ENCODE measurements at regions not wholly inside any gene's neighbourhood (a gene's known extent, or its start where the extent isn't known, plus 50 kb on each side); places are given as distances from the start of the nearest gene placed in this dataset.
"Not testable (repeated sequence)": the region's sequence is repeated elsewhere in the genome, so short reads cannot be mapped to it uniquely, and the experiment has no call there.

GRCh38 chr13:63843766-63844699 lies 2428.4 kb upstream of the PCDH20 start:
- H3K9me3 ChIP-seq: no peaks in the 10 kb centered on the region
- H3K4me3 ChIP-seq: no peak overlapping the region
- intact Hi-C loops (cut with DNase I): no loop called here
- H3K4me1 ChIP-seq: no peaks in the 10 kb centered on the region
- DNase-seq (no peak), ATAC-seq (no peak)
- WGBS, 2 donors: 89 to 96% methylated on average over 25 to 30 of the region's 42 CpGs
- H3K27ac ChIP-seq: no peak overlapping the region
- no peaks in the 10 kb centered on the region for H3K27me3 ChIP-seq
- no peak for TF ChIP-seq POLR2A (IDR thresholded peaks at IDR 0.05)
- no peak for TF ChIP-seq CTCF (IDR thresholded peaks at IDR 0.05)
- H3K36me3 ChIP-seq (replicated peaks in 1 of 2; ENCODE audit: insufficient read depth in 1 of 2, low read depth in 2 of 2): no peaks in the 10 kb centered on the region

GRCh38 chr13:63842102-63842501 lies 2426.5 kb upstream of the PCDH20 start:
- no peaks in the 10 kb centered on the region for H3K27me3 ChIP-seq
- intact Hi-C loops (cut with DNase I): no loop called here
- H3K36me3 ChIP-seq (replicated peaks in 1 of 2; ENCODE audit: insufficient read depth in 1 of 2, low read depth in 2 of 2): no peaks in the 10 kb centered on the region
- H3K4me3 ChIP-seq: no peak overlapping the region
- DNase-seq: no peak
- H3K9me3 ChIP-seq: no peaks in the 10 kb centered on the region
- H3K27ac ChIP-seq: no peak overlapping the region
- no peak for TF ChIP-seq CTCF (IDR thresholded peaks at IDR 0.05)
- no peak for TF ChIP-seq POLR2A (IDR thresholded peaks at IDR 0.05)
- H3K4me1 ChIP-seq: no peaks in the 10 kb centered on the region
- ATAC-seq: no peak
- WGBS, 2 donors: 95 to 96% methylated on average over 4 to 9 of the region's 17 CpGs

- WGBS, 2 donors: 90 to 92% methylated on average over 11 to 19 of the region's 44 CpGs
- intact Hi-C loops (cut with DNase I): no loop called here
These were observed 2425.1 kb upstream of the PCDH20 start for GRCh38 chr13:63840551-63841421.

GRCh38 chr13:63838366-63839110 lies 2422.9 kb upstream of the PCDH20 start:
- no peak for DNase-seq
- TF ChIP-seq POLR2A (IDR thresholded peaks at IDR 0.05) (no peak), CTCF (IDR thresholded peaks at IDR 0.05) (no peak)
- H3K27ac ChIP-seq: no peak overlapping the region
- H3K27me3 ChIP-seq: no peaks in the 10 kb centered on the region
- no peak for ATAC-seq
- WGBS, 2 donors: 83 to 92% methylated on average over 12 to 18 of the region's 18 CpGs
- H3K9me3 ChIP-seq: no peaks in the 10 kb centered on the region
- intact Hi-C loops (cut with DNase I): no loop called here
- no peaks in the 10 kb centered on the region for H3K4me1 ChIP-seq
- no peaks in the 10 kb centered on the region for H3K36me3 ChIP-seq (replicated peaks in 1 of 2; ENCODE audit: insufficient read depth in 1 of 2, low read depth in 2 of 2)
- H3K4me3 ChIP-seq: no peak overlapping the region

More at GRCh38 chr13:63840551-63841421, 2425.1 kb upstream of the PCDH20 start:
- Histone ChIP-seq H3K4me1 (no peaks in the 10 kb centered on the region), H3K9me3 (no peaks in the 10 kb centered on the region), H3K27ac (no peak overlapping the region), H3K27me3 (no peaks in the 10 kb centered on the region), H3K4me3 (no peak overlapping the region), H3K36me3 (replicated peaks in 1 of 2; ENCODE audit: insufficient read depth in 1 of 2, low read depth in 2 of 2) (no peaks in the 10 kb centered on the region)
- TF ChIP-seq POLR2A (IDR thresholded peaks at IDR 0.05): no peak
- TF ChIP-seq CTCF (IDR thresholded peaks at IDR 0.05): no peak
- DNase-seq (no peak), ATAC-seq (no peak)

GRCh38 chr13:63837701-63838100 lies 2422.1 kb upstream of the PCDH20 start:
- H3K27me3 ChIP-seq; H3K9me3 ChIP-seq; H3K4me1 ChIP-seq; H3K36me3 ChIP-seq (replicated peaks in 1 of 2; ENCODE audit: insufficient read depth in 1 of 2, low read depth in 2 of 2); DNase-seq; H3K27ac ChIP-seq; intact Hi-C loops (cut with DNase I); H3K4me3 ChIP-seq; ATAC-seq: not testable (repeated sequence)
- 90% methylated on average over 18 of the region's 21 CpGs; no CpG with 5 or more reads in 1 of the 2 donors for WGBS, 2 donors

- DNase-seq; H3K27me3 ChIP-seq; H3K27ac ChIP-seq; H3K4me1 ChIP-seq; H3K36me3 ChIP-seq (replicated peaks in 1 of 2; ENCODE audit: insufficient read depth in 1 of 2, low read depth in 2 of 2); H3K9me3 ChIP-seq; H3K4me3 ChIP-seq; ATAC-seq; intact Hi-C loops (cut with DNase I): not testable (repeated sequence)
- no CpG with 5 or more reads among the region's 2 CpGs for WGBS, 2 donors
These were observed 2414.0 kb upstream of the PCDH20 start for GRCh38 chr13:63829609-63830008.

GRCh38 chr13:63821785-63822184 lies 2406.1 kb upstream of the PCDH20 start:
- H3K27me3 ChIP-seq; H3K36me3 ChIP-seq (replicated peaks in 1 of 2; ENCODE audit: insufficient read depth in 1 of 2, low read depth in 2 of 2); intact Hi-C loops (cut with DNase I); H3K9me3 ChIP-seq; H3K4me1 ChIP-seq; H3K4me3 ChIP-seq; H3K27ac ChIP-seq; DNase-seq; ATAC-seq: not testable (repeated sequence)
- 30 to 55% methylated on average over 2 to 5 of the region's 5 CpGs for WGBS, 2 donors
